HL-60 (cell line): ENCODE measurements at regions not wholly inside any gene's neighbourhood (a gene's known extent, or its start where the extent isn't known, plus 50 kb on each side); places are given as distances from the start of the nearest gene placed in this dataset.

Source experiments
- CTCF ChIP-seq: IDR thresholded peaks from one replicate; pipeline ENCODE4 v1.5.1; 2011; ENCODE audit warnings: low read length, control low read depth, inconsistent platforms; ENCODE audit not compliant: insufficient read depth
- GABPA ChIP-seq: IDR thresholded peaks from 2 replicates; pipeline ENCODE4 v1.6.1; 2012; ENCODE audit warnings: low read depth
- POLR2AphosphoS5 ChIP-seq: IDR thresholded peaks from 2 replicates; pipeline ENCODE4 v1.6.1; 2012; ENCODE audit warnings: low read depth
- REST ChIP-seq: IDR thresholded peaks from 2 replicates; pipeline ENCODE4 v1.6.1; 2012; ENCODE audit warnings: low read depth; ENCODE audit not compliant: insufficient replicate concordance
- SPI1 ChIP-seq: IDR thresholded peaks from 2 replicates; pipeline ENCODE4 v1.6.1; 2012; ENCODE audit warnings: low read depth, mild to moderate bottlenecking, borderline replicate concordance

- TF ChIP-seq POLR2AphosphoS5 = no peak
- no peak for TF ChIP-seq CTCF
- no peak for TF ChIP-seq REST
- TF ChIP-seq GABPA = no peak
- TF ChIP-seq SPI1 = no peak
These were observed 84.9 kb upstream of the SFRP2 start for GRCh38 chr4:153873741-153874140.
